ENCODE measurements at regions not wholly inside any gene's neighbourhood (a gene's known extent, or its start where the extent isn't known, plus 50 kb on each side); places are given as distances from the start of the nearest gene placed in this dataset.

DNA sequence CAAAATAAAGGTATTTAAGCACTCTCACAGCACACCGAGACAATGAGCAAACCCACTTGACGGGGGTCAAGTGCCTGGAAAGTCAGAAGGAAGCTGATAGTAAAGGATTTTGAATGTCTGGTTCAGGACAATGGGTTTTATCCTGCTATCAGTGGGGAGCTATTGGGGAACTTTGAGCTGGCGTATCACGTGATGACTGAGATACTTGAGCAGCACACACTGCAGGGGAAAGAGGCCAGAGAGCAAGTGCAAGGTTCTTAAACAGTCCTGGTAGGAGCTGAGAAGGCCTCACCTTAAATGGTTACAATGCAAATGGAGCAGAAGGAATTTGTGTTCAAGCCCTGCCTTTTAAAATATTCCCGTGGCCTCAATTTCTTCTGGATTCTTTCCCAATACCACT, 225.3 kb downstream of the LACC1 start:
- intact Hi-C loops (cut with DNase I), result no loop called here
- no peak for DNase-seq
- Histone ChIP-seq H3K4me1 (peaks cover 14% of the 10 kb centered on the region), H3K27me3 (ENCODE audit: low read depth) (no peaks in the 10 kb centered on the region), H3K27ac (no peak overlapping the region), H3K36me3 (no peaks in the 10 kb centered on the region), H3K4me3 (no peak overlapping the region), H3K9me3 (no peaks in the 10 kb centered on the region)
- peak; percentile 47 to 66 for ATAC-seq
- TF ChIP-seq, protein P1, sequence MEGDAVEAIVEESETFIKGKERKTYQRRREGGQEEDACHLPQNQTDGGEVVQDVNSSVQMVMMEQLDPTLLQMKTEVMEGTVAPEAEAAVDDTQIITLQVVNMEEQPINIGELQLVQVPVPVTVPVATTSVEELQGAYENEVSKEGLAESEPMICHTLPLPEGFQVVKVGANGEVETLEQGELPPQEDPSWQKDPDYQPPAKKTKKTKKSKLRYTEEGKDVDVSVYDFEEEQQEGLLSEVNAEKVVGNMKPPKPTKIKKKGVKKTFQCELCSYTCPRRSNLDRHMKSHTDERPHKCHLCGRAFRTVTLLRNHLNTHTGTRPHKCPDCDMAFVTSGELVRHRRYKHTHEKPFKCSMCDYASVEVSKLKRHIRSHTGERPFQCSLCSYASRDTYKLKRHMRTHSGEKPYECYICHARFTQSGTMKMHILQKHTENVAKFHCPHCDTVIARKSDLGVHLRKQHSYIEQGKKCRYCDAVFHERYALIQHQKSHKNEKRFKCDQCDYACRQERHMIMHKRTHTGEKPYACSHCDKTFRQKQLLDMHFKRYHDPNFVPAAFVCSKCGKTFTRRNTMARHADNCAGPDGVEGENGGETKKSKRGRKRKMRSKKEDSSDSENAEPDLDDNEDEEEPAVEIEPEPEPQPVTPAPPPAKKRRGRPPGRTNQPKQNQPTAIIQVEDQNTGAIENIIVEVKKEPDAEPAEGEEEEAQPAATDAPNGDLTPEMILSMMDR (IDR thresholded peaks at IDR 0.05), result no peak

DNA sequence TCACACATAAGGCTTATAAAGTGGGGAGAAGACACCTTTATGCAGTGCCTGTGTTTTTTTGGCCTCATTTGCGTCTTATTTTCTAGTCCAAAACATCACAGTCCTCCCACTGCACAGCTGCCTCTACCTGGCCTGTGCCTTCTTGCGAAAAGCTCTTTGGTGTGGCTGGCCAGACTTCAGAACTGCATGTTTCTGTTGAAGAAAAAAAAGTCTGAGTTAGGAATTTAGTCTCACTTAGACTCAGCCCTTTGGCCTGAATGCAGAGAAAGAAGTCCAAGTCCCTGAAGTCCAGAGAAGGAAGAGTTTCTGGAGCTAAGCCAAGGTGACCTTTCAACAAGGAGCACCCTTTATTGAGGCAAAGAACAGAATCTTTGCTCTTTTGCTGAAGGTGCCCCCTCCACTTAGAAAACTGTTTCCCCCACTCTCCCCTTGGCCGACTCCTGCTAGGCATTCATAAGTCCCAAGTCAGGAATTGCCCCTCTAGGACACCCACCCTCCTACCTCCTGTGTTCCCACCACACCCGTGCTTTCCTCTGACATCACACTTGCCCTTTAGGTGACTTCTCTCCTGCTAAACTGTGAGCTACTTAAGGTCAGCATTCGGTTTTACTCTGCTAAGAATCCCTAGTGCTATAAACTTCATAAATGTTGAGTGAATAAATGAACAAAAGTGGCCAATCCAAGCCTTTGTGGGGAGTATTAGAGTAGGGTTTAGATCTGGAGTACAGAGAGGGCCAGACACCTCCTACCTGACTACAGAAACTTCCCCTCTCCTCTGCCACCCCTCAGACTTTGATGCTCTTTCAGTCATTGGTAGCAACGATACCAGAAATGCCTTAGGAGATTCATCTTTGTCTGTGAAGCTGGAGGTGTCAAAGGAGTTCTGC, 226.8 kb downstream of the LACC1 start:
- Histone ChIP-seq H3K9me3 (no peaks in the 10 kb centered on the region), H3K27me3 (ENCODE audit: low read depth) (no peaks in the 10 kb centered on the region), H3K27ac (no peak overlapping the region), H3K36me3 (no peaks in the 10 kb centered on the region), H3K4me1 (peaks cover 14% of the 10 kb centered on the region), H3K4me3 (no peak overlapping the region)
- TF ChIP-seq, protein P1 (IDR thresholded peaks at IDR 0.05), result no peak
- ATAC-seq (no peak), DNase-seq (no peak)
- intact Hi-C loops (cut with DNase I), result no loop called here

DNA sequence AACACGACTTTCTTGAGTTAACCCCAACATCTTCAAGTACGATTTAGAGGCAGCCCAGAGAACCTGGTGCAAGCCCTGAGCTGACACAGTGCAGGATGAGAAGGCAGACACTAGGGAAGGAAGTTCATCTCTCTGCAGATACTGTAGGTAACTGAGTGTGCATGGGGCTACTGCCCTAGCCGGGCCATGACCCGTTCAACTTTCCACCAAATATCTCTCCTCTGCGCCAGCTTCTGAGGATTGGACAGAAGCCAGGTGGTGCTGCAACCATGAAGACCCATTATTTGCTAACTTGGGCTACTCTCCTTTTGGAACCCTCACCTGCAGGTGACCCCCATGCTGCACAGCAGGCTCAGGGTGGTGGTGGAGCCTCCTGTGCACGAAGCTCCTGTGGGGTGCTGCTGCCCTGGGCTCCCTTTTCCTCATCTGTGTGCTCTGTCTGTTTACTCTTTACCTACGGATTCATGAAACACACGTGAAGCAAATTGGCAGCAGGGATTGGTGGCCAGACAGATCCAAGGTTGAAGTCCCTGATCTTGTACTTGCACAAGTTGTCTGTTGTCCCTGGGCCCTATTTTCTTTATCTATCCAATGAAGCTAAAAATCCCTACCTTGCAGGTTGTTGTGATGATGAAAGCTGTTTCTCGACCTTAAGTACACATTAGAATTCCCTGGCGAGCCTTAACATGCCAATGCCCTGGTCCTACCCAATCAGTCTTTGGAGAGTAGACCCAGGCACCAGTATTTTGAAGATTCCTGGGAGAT, 227.8 kb downstream of the LACC1 start:
- Histone ChIP-seq H3K36me3 (no peaks in the 10 kb centered on the region), H3K4me1 (peaks cover 14% of the 10 kb centered on the region), H3K9me3 (no peaks in the 10 kb centered on the region), H3K27ac (no peak overlapping the region), H3K4me3 (no peak overlapping the region), H3K27me3 (ENCODE audit: low read depth) (no peaks in the 10 kb centered on the region)
- TF ChIP-seq, protein P1 (IDR thresholded peaks at IDR 0.05), result no peak
- ATAC-seq (no peak), DNase-seq (no peak)
- intact Hi-C loops (cut with DNase I), result no loop called here

DNA sequence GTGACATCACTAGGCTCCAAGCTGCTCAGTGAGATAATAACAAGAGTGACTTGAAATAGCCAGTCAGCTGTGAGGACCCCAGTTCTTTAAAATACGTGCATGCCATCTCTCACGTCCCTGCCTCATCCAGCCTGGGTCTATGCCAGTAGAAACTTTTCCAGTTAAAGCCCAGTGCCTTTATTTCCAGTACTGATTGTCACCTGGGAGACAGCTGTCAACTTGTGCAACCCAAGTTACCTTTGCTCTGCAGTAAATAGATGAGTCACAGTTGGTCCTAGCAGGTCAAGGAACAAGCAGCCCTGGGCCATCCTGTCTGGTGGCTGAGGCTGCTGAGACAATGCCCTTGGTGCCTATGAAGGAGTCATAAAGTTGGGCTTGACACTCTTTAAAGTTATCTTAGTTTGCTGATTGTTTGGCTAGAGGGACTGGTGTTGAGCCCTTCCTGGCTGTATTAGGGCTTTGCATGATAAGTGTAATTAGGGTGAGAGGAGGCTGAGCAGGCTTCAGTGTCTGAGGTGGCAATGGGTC, 228.7 kb downstream of the LACC1 start:
- no peak overlapping the region for H3K27ac ChIP-seq
- ATAC-seq (peak in 1 of 2 donors; percentile 46), DNase-seq (no peak)
- intact Hi-C loops (cut with DNase I), result no loop called here
- no peaks in the 10 kb centered on the region for H3K27me3 ChIP-seq (ENCODE audit: low read depth)
- no peak overlapping the region for H3K4me3 ChIP-seq
- TF ChIP-seq, protein P1 (IDR thresholded peaks at IDR 0.05), result no peak
- H3K36me3 ChIP-seq, result no peaks in the 10 kb centered on the region
- peaks cover 14% of the 10 kb centered on the region for H3K4me1 ChIP-seq
- H3K9me3 ChIP-seq, result no peaks in the 10 kb centered on the region

DNA sequence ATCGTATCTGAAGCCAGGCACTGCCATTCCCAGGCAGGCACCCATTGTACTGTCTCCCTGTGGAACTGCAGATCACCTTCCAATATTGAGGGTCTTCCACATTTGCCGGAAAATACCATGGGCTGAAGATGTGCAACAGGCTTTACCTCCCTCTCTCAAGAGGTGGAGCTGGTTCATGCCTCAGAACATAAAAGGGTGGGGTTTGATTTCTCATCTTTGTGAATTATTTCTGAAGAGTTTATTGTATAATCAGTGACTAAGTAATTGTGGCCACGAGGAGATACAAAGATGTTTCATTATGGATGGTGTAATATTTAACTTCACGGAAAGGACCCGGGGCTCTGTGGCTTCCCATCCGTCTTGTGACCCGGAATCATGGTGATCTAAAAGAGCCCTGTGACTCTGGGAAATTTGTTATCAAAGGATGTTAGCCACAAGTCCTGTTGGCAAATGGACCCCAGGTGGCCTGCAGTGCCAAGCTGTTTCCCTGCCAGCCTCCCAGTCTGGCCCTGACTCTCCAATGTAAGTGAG, 230.5 kb downstream of the LACC1 start:
- H3K27ac ChIP-seq, result no peak overlapping the region
- H3K4me3 ChIP-seq, result no peak overlapping the region

More for the DNA sequence above, 230.5 kb downstream of the LACC1 start:
- intact Hi-C loops (cut with DNase I), result no loop called here
- ATAC-seq, result peak in 1 of 2 donors; percentile 25
- H3K36me3 ChIP-seq, result no peaks in the 10 kb centered on the region
- TF ChIP-seq, protein P1 (IDR thresholded peaks at IDR 0.05), result no peak
- peaks cover 8% of the 10 kb centered on the region for H3K4me1 ChIP-seq
- H3K27me3 ChIP-seq (ENCODE audit: low read depth), result no peaks in the 10 kb centered on the region
- no peaks in the 10 kb centered on the region for H3K9me3 ChIP-seq
- DNase-seq, result no peak

Data from lower lobe of right lung (tissue), 2 donors.